ENCODE measurements at regions not wholly inside any gene's neighbourhood (a gene's known extent, or its start where the extent isn't known, plus 50 kb on each side); places are given as distances from the start of the nearest gene placed in this dataset.

DNA sequence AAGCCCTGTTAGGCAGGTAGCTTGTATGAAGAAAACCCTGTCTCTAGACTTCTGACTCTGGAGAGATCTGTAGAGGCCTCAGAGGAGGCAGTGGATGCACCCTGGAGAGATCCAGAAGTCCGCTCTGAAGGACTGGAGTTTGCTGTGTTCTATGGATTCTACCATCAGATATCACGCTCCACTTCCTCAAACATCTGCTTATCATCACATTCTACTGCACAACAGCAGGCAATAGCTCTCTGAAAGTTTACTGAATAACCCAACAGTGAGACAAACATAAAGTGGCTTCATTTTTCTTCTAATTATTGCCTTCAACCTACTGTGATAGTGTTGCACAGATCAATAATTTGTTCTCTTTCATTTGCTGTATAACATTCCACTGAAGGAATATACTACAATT, 59.0 kb upstream of the OR9Q1 start:
- TF ChIP-seq, protein P1, sequence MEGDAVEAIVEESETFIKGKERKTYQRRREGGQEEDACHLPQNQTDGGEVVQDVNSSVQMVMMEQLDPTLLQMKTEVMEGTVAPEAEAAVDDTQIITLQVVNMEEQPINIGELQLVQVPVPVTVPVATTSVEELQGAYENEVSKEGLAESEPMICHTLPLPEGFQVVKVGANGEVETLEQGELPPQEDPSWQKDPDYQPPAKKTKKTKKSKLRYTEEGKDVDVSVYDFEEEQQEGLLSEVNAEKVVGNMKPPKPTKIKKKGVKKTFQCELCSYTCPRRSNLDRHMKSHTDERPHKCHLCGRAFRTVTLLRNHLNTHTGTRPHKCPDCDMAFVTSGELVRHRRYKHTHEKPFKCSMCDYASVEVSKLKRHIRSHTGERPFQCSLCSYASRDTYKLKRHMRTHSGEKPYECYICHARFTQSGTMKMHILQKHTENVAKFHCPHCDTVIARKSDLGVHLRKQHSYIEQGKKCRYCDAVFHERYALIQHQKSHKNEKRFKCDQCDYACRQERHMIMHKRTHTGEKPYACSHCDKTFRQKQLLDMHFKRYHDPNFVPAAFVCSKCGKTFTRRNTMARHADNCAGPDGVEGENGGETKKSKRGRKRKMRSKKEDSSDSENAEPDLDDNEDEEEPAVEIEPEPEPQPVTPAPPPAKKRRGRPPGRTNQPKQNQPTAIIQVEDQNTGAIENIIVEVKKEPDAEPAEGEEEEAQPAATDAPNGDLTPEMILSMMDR (conservative IDR thresholded peaks at IDR 0.05; ENCODE audit: low read depth, low read length): no peak
- TF ChIP-seq NFE2L2 (IDR thresholded peaks at IDR 0.05; ENCODE audit: low read depth, low read length) (no peak), POLR2A (IDR thresholded peaks at IDR 0.05; ENCODE audit: low read depth, low read length) (no peak), BHLHE40 (IDR thresholded peaks at IDR 0.05; ENCODE audit: low read depth, low read length) (no peak), SMC3 (IDR thresholded peaks at IDR 0.05; ENCODE audit: low read depth, low read length) (no peak), RCOR1 (IDR thresholded peaks at IDR 0.05; ENCODE audit: insufficient replicate concordance, low read length) (no peak), RAD21 (IDR thresholded peaks at IDR 0.05; ENCODE audit: low read length) (no peak), CHD1 (IDR thresholded peaks at IDR 0.05; ENCODE audit: low read depth, low read length) (no peak)
- TF ChIP-seq, protein P2, sequence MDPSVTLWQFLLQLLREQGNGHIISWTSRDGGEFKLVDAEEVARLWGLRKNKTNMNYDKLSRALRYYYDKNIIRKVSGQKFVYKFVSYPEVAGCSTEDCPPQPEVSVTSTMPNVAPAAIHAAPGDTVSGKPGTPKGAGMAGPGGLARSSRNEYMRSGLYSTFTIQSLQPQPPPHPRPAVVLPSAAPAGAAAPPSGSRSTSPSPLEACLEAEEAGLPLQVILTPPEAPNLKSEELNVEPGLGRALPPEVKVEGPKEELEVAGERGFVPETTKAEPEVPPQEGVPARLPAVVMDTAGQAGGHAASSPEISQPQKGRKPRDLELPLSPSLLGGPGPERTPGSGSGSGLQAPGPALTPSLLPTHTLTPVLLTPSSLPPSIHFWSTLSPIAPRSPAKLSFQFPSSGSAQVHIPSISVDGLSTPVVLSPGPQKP (IDR thresholded peaks at IDR 0.05; ENCODE audit: borderline replicate concordance, low read depth, low read length): no peak
